HG02763 (cell line): ENCODE measurements at regions not wholly inside any gene's neighbourhood (a gene's known extent, or its start where the extent isn't known, plus 50 kb on each side); places are given as distances from the start of the nearest gene placed in this dataset.
A peak's percentile ranks its signal among the peaks of the same experiment; 100 is the strongest.

Experiments
- ATAC-seq: cut with Tn5 transposase; IDR thresholded peaks from one replicate; pipeline ENCODE4 v1.9.1; 2021; ENCODE audit warnings: mild to moderate bottlenecking, moderate library complexity; ENCODE audit not compliant: unreplicated experiment

- peak; percentile 89 for ATAC-seq
Observed at GRCh38 chr4:145299380-145300076, 119.1 kb upstream of the OTUD4 start.

- no peak for ATAC-seq
Observed at GRCh38 chr4:145298885-145299284, 118.5 kb upstream of the OTUD4 start.

- ATAC-seq = no peak
Observed at GRCh38 chr4:145297556-145297955, 117.2 kb upstream of the OTUD4 start.

GRCh38 chr4:145295547-145295946, 115.2 kb upstream of the OTUD4 start:
- ATAC-seq = no peak

- no peak for ATAC-seq
Observed at GRCh38 chr4:145295122-145295521, 114.7 kb upstream of the OTUD4 start.

- no peak for ATAC-seq
Observed at GRCh38 chr4:145293658-145294057, 113.3 kb upstream of the OTUD4 start.

- ATAC-seq = no peak
Observed at GRCh38 chr4:145290955-145291354, 110.6 kb upstream of the OTUD4 start.

- ATAC-seq = no peak
Observed at GRCh38 chr4:145289403-145290076, 109.2 kb upstream of the OTUD4 start.

- no peak for ATAC-seq
Observed at GRCh38 chr4:145287351-145287750, 107.0 kb upstream of the OTUD4 start.

- ATAC-seq = no peak
Observed at GRCh38 chr4:145285928-145286327, 105.5 kb upstream of the OTUD4 start.

- ATAC-seq = no peak
Observed at GRCh38 chr4:145283909-145284308, 103.5 kb upstream of the OTUD4 start.

GRCh38 chr4:145281951-145282350, 101.6 kb upstream of the OTUD4 start:
- no peak for ATAC-seq

GRCh38 chr4:145281224-145281623, 100.8 kb upstream of the OTUD4 start:
- no peak for ATAC-seq

GRCh38 chr4:145280541-145280940, 100.2 kb upstream of the OTUD4 start:
- no peak for ATAC-seq

GRCh38 chr4:145279122-145279960, 99.0 kb upstream of the OTUD4 start:
- ATAC-seq = no peak

GRCh38 chr4:145278341-145279121, 98.1 kb upstream of the OTUD4 start:
- no peak for ATAC-seq

GRCh38 chr4:145277011-145277410, 96.6 kb upstream of the OTUD4 start:
- no peak for ATAC-seq

- no peak for ATAC-seq
Observed at GRCh38 chr4:145276050-145276449, 95.7 kb upstream of the OTUD4 start.

- ATAC-seq = no peak
Observed at GRCh38 chr4:145271194-145271593, 90.8 kb upstream of the OTUD4 start.

- no peak for ATAC-seq
Observed at GRCh38 chr4:145266881-145267280, 86.5 kb upstream of the OTUD4 start.

GRCh38 chr4:145260091-145260490, 79.7 kb upstream of the OTUD4 start:
- no peak for ATAC-seq
